ENCODE measurements at regions not wholly inside any gene's neighbourhood (a gene's known extent, or its start where the extent isn't known, plus 50 kb on each side); places are given as distances from the start of the nearest gene placed in this dataset.

GRCh38 chr4:79053754-79054153 is 114.5 kb upstream of the PAQR3 start:
- TF ChIP-seq POLR2A (IDR thresholded peaks at IDR 0.05; ENCODE audit: low read length): no peak
- no peak for TF ChIP-seq GATA1 (IDR thresholded peaks at IDR 0.05; ENCODE audit: low read depth, low read length)
